Calu3 (cell line): ENCODE measurements at regions not wholly inside any gene's neighbourhood (a gene's known extent, or its start where the extent isn't known, plus 50 kb on each side); places are given as distances from the start of the nearest gene placed in this dataset.

Experiments
- BruUV-seq: library from RNA; stranded (reverse); fragments of 400-500 nt; replicated peaks from 2 replicates; lab custom pipeline; 2021; lab: Mats Ljungman, UMichigan
- CTCF ChIA-PET: fragments of 300-600 bp; sonication (Branson Sonifier 250); formaldehyde crosslinking; loops from one replicate; lab custom pipeline; 2022; ENCODE audit warnings: antibody characterized with exemption; lab: Charles Lee
- DNase-seq: peaks from one replicate; pipeline ENCODE4 v3.0.0; 2022
- H3K27ac Mint-ChIP-seq: one replicate; pipeline ENCODE4 v1.8.0; 2022; ENCODE audit warnings: mixed read lengths; ENCODE audit not compliant: unreplicated experiment
- H3K27me3 Mint-ChIP-seq: one replicate; pipeline ENCODE4 v1.8.0; 2022; ENCODE audit warnings: mixed read lengths; ENCODE audit not compliant: unreplicated experiment
- H3K36me3 Mint-ChIP-seq: one replicate; pipeline ENCODE4 v1.8.0; 2022; ENCODE audit warnings: mild to moderate bottlenecking, moderate library complexity, mixed read lengths; ENCODE audit not compliant: insufficient read depth, unreplicated experiment
- H3K4me1 Mint-ChIP-seq: one replicate; pipeline ENCODE4 v1.8.0; 2022; ENCODE audit warnings: mild to moderate bottlenecking, low read depth, mixed read lengths; ENCODE audit not compliant: unreplicated experiment
- H3K4me3 Mint-ChIP-seq: one replicate; pipeline ENCODE4 v1.8.0; 2022; ENCODE audit warnings: mild to moderate bottlenecking, low read depth, moderate library complexity, mixed read lengths; ENCODE audit not compliant: unreplicated experiment
- H3K9me3 Mint-ChIP-seq: one replicate; pipeline ENCODE4 v1.8.0; 2022; ENCODE audit warnings: low read depth, mixed read lengths; ENCODE audit not compliant: unreplicated experiment
- CTCF ChIP-seq: fragments of 200-600 bp; IDR thresholded peaks from one replicate; pipeline ENCODE4 v1.8.0; 2022; ENCODE audit warnings: antibody characterized with exemption; ENCODE audit not compliant: unreplicated experiment
- intact Hi-C: fragments of 100-400 bp; cut with micrococcal nuclease; formaldehyde crosslinking; loops from one replicate; pipeline ENCODE4 v1.10.0; 2022; ENCODE audit not compliant: unreplicated experiment

GRCh38 chr2:4862031-4862430 lies 830.2 kb upstream of the SOX11 start:
- no TSS peak for BruUV-seq
- no peak for TF ChIP-seq CTCF
- Mint-ChIP-seq H3K4me1 (no peaks in the 10 kb centered on the region), H3K27me3 (no peaks in the 10 kb centered on the region), H3K27ac (no peak overlapping the region), H3K36me3 (no peaks in the 10 kb centered on the region), H3K9me3 (peaks cover 7% of the 10 kb centered on the region), H3K4me3 (no peak overlapping the region)
- CTCF ChIA-PET: interaction anchor here (0.5 kb wide), 1 partner anchor 21 kb away, joined by 3 read pairs; no protein-coding TSS in a partner anchor
- intact Hi-C loops: no loop called here
- DNase-seq: no peak

- H3K27ac Mint-ChIP-seq: no peak overlapping the region
- CTCF ChIA-PET: no interaction called here
- H3K9me3 Mint-ChIP-seq: peaks cover 10% of the 10 kb centered on the region
- TF ChIP-seq CTCF: no peak
- H3K4me3 Mint-ChIP-seq: no peak overlapping the region
- intact Hi-C loops: no loop called here
- H3K4me1 Mint-ChIP-seq: no peaks in the 10 kb centered on the region
- BruUV-seq: no TSS peak
- DNase-seq: no peak
- no peaks in the 10 kb centered on the region for H3K27me3 Mint-ChIP-seq
- H3K36me3 Mint-ChIP-seq: no peaks in the 10 kb centered on the region
Measured at GRCh38 chr2:4866198-4866597, 826.0 kb upstream of the SOX11 start.

GRCh38 chr2:4868466-4868865 lies 823.7 kb upstream of the SOX11 start:
- CTCF ChIA-PET: no interaction called here
- Mint-ChIP-seq H3K9me3 (peaks cover 8% of the 10 kb centered on the region), H3K27me3 (no peaks in the 10 kb centered on the region), H3K36me3 (no peaks in the 10 kb centered on the region), H3K27ac (no peak overlapping the region), H3K4me1 (no peaks in the 10 kb centered on the region), H3K4me3 (no peak overlapping the region)
- TF ChIP-seq CTCF: no peak
- no peak for DNase-seq
- BruUV-seq: no TSS peak
- intact Hi-C loops: no loop called here

GRCh38 chr2:4869154-4869553 lies 823.0 kb upstream of the SOX11 start:
- no peak for TF ChIP-seq CTCF
- CTCF ChIA-PET: no interaction called here
- H3K4me3 Mint-ChIP-seq: no peak overlapping the region
- BruUV-seq: no TSS peak
- H3K36me3 Mint-ChIP-seq: no peaks in the 10 kb centered on the region
- no peak overlapping the region for H3K27ac Mint-ChIP-seq
- H3K27me3 Mint-ChIP-seq: no peaks in the 10 kb centered on the region
- DNase-seq: no peak
- intact Hi-C loops: no loop called here
- H3K4me1 Mint-ChIP-seq: no peaks in the 10 kb centered on the region
- peaks cover 8% of the 10 kb centered on the region for H3K9me3 Mint-ChIP-seq
